HUES64 (cell line): ENCODE measurements at regions not wholly inside any gene's neighbourhood (a gene's known extent, or its start where the extent isn't known, plus 50 kb on each side); places are given as distances from the start of the nearest gene placed in this dataset.

ENCODE experiments used
- H3K27ac ChIP-seq: 2 replicates; pipeline ENCODE4 v1.7.0; 2013; ENCODE audit warnings: low read depth, low read length, inconsistent platforms
- H3K27me3 ChIP-seq: 2 replicates; pipeline ENCODE4 v1.6.1; 2013; ENCODE audit warnings: mild to moderate bottlenecking, low read length; ENCODE audit not compliant: insufficient read depth
- H3K36me3 ChIP-seq: 2 replicates; pipeline ENCODE4 v1.6.1; 2013; ENCODE audit warnings: mild to moderate bottlenecking, low read length; ENCODE audit not compliant: insufficient read depth
- H3K4me1 ChIP-seq: 2 replicates; pipeline ENCODE4 v1.6.1; 2013; ENCODE audit warnings: mild to moderate bottlenecking, low read length, moderate library complexity; ENCODE audit not compliant: insufficient read depth
- H3K4me3 ChIP-seq: 2 replicates; pipeline ENCODE4 v1.5.1; 2013; ENCODE audit warnings: mild to moderate bottlenecking, low read length, moderate library complexity
- H3K9ac ChIP-seq: 2 replicates; pipeline ENCODE4 v1.6.1; 2013; ENCODE audit warnings: mild to moderate bottlenecking, low read depth, low read length
- H3K9me3 ChIP-seq: 2 replicates; pipeline ENCODE4 v1.6.1; 2013; ENCODE audit warnings: low read depth, low read length; ENCODE audit not compliant: insufficient read depth
- WGBS: fragments of 150-250, 120-280 bp; methylation state at CpG from one replicate; pipeline ENCODE4 v1.1.7; 2013; ENCODE audit warnings: missing lambda C conversion rate; 5-methylcytosine and 5-hydroxymethylcytosine counted together

DNA sequence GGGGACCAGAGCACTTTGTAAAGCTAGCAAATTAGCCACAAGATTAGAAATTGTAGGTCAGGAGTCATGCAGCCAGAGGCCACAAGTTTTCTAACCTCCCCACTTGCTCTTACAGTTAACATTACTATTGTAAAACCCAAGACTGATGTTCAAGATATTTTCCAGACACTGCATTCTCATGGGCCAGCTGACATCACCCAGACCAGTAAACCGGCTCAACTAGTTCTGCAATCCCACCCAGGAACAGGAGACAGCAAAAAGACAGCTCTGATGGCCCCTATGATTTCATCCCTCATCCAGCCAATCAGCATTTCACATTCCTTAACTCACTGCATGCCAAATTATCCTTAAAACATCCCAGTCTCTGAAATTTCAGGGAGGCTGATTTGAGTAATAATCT, 178.5 kb downstream of the PRR20E start:
- no peak overlapping the region for H3K4me3 ChIP-seq
- WGBS = 87% methylated on average over 1 of the region's 1 CpG
- no peak overlapping the region for H3K27ac ChIP-seq
- no peaks in the 10 kb centered on the region for H3K27me3 ChIP-seq
- no peak overlapping the region for H3K9ac ChIP-seq
- H3K9me3 ChIP-seq = no peaks in the 10 kb centered on the region
- H3K36me3 ChIP-seq = no peaks in the 10 kb centered on the region
- H3K4me1 ChIP-seq = no peaks in the 10 kb centered on the region

GRCh38 chr13:57346786-57347185, 179.8 kb downstream of the PRR20E start:
- Histone ChIP-seq H3K9me3 (no peaks in the 10 kb centered on the region), H3K27ac (no peak overlapping the region), H3K9ac (no peak overlapping the region), H3K36me3 (no peaks in the 10 kb centered on the region), H3K4me3 (no peak overlapping the region), H3K27me3 (no peaks in the 10 kb centered on the region), H3K4me1 (no peaks in the 10 kb centered on the region)
- 97% methylated on average over 2 of the region's 2 CpGs for WGBS

DNA sequence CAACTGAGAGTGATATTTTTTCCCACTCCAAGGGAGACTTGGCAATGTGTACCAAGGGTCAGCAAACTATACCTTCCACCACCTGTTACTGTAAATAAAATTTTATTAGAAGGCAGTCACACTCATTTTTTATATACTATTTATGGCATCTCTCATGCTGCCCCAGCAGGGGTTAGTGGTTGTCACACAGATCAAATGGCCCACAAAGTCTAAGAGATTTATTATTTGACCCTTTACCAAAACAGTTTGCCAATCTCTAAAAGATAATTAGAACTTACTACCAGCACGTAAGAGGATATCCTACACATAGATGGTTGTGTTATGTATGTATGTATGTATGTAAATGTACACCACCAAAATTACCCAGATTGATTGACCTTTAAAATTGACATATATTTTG, 185.1 kb downstream of the PRR20E start:
- H3K9me3 ChIP-seq = no peaks in the 10 kb centered on the region
- H3K27ac ChIP-seq = no peak overlapping the region
- no CpG with 5 or more reads among the region's 1 CpG for WGBS
- no peaks in the 10 kb centered on the region for H3K27me3 ChIP-seq
- no peaks in the 10 kb centered on the region for H3K4me1 ChIP-seq
- no peak overlapping the region for H3K9ac ChIP-seq
- no peak overlapping the region for H3K4me3 ChIP-seq
- H3K36me3 ChIP-seq = no peaks in the 10 kb centered on the region

GRCh38 chr13:57353831-57354230, 186.8 kb downstream of the PRR20E start:
- no peak overlapping the region for H3K4me3 ChIP-seq
- no peaks in the 10 kb centered on the region for H3K9me3 ChIP-seq
- no peaks in the 10 kb centered on the region for H3K27me3 ChIP-seq
- no peaks in the 10 kb centered on the region for H3K36me3 ChIP-seq
- H3K27ac ChIP-seq = no peak overlapping the region
- no peak overlapping the region for H3K9ac ChIP-seq
- H3K4me1 ChIP-seq = no peaks in the 10 kb centered on the region
- WGBS = 86% methylated on average over 3 of the region's 3 CpGs

GRCh38 chr13:57375876-57376275, 208.9 kb downstream of the PRR20E start:
- H3K36me3 ChIP-seq = no peaks in the 10 kb centered on the region
- no peaks in the 10 kb centered on the region for H3K4me1 ChIP-seq
- no peaks in the 10 kb centered on the region for H3K27me3 ChIP-seq
- no peak overlapping the region for H3K9ac ChIP-seq
- WGBS = 90% methylated on average over 2 of the region's 2 CpGs
- no peak overlapping the region for H3K4me3 ChIP-seq
- no peaks in the 10 kb centered on the region for H3K9me3 ChIP-seq
- H3K27ac ChIP-seq = no peak overlapping the region

DNA sequence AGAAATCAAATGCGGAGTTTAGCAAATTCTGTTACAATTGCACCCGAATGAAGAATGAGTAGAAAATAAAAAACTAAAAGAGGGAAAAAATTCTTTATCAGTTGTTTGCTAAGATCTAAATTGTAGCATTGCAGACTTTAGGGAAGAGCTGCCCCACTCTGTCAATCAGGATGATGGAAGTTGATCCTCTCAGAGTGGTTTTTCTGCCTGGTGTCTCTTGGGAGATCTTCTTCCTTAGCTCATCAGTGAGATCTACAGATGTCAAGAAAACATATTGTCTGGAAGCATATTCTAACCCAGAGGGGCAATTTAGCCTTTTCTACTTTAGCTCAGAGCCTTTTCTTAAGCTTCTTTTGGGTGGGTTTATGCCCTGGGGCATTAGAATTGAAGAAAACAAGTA, 223.2 kb upstream of the PCDH17 start:
- H3K9ac ChIP-seq = no peak overlapping the region
- 98% methylated on average over 2 of the region's 2 CpGs for WGBS
- H3K9me3 ChIP-seq = no peaks in the 10 kb centered on the region
- no peaks in the 10 kb centered on the region for H3K27me3 ChIP-seq
- no peaks in the 10 kb centered on the region for H3K36me3 ChIP-seq
- no peak overlapping the region for H3K27ac ChIP-seq
- H3K4me1 ChIP-seq = 0 out of 2 replicates have a peak, but pooled peaks cover 5% of the 10 kb centered on the region
- no peak overlapping the region for H3K4me3 ChIP-seq

GRCh38 chr13:57409121-57409520, 222.4 kb upstream of the PCDH17 start:
- H3K4me1 ChIP-seq = 0 out of 2 replicates have a peak, but pooled peaks cover 5% of the 10 kb centered on the region
- no peaks in the 10 kb centered on the region for H3K36me3 ChIP-seq
- H3K4me3 ChIP-seq = no peak overlapping the region
- H3K27ac ChIP-seq = no peak overlapping the region
- H3K9ac ChIP-seq = no peak overlapping the region
- no peaks in the 10 kb centered on the region for H3K27me3 ChIP-seq
- H3K9me3 ChIP-seq = no peaks in the 10 kb centered on the region

GRCh38 chr13:57409656-57410055, 221.9 kb upstream of the PCDH17 start:
- Histone ChIP-seq H3K27me3 (no peaks in the 10 kb centered on the region), H3K4me3 (no peak overlapping the region), H3K9me3 (no peaks in the 10 kb centered on the region), H3K27ac (no peak overlapping the region), H3K9ac (no peak overlapping the region), H3K36me3 (no peaks in the 10 kb centered on the region), H3K4me1 (0 out of 2 replicates have a peak, but pooled peaks cover 5% of the 10 kb centered on the region)
- 79% methylated on average over 1 of the region's 1 CpG for WGBS

- Histone ChIP-seq H3K4me3 (no peak overlapping the region), H3K27ac (no peak overlapping the region), H3K36me3 (no peaks in the 10 kb centered on the region), H3K27me3 (no peaks in the 10 kb centered on the region), H3K4me1 (peaks cover 14% of the 10 kb centered on the region; the same call in 1 of the 2 replicates), H3K9ac (no peak overlapping the region), H3K9me3 (no peaks in the 10 kb centered on the region)
- 93% methylated on average over 6 of the region's 6 CpGs for WGBS
These were observed 213.4 kb upstream of the PCDH17 start for GRCh38 chr13:57418067-57418677.

GRCh38 chr13:57424379-57424778, 207.2 kb upstream of the PCDH17 start:
- 94% methylated on average over 1 of the region's 1 CpG for WGBS
- no peak overlapping the region for H3K27ac ChIP-seq

DNA sequence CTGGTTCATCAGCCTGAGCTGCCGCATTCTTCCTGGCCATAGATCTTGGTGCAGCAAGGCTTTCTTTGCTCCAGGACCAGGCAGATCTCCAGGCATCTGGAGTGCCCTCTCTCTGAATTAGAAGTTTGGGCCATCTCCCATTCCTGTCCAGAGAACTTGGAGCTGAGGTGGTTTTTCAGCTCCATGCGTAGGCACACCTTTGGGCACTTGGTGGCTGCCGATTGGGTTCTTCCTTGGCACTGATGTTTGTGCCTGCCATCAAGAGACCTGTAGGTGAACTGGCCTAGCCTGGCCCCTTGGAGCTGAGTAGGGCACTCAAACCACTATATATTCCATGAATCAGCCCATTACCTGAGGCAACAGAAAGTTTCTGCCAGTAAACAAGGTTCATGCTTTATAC, 206.0 kb upstream of the PCDH17 start:
- Histone ChIP-seq H3K9me3 (0 out of 2 replicates have a peak, but pooled peaks cover 3% of the 10 kb centered on the region), H3K4me1 (no peaks in the 10 kb centered on the region), H3K36me3 (no peaks in the 10 kb centered on the region), H3K4me3 (no peak overlapping the region), H3K9ac (no peak overlapping the region), H3K27ac (no peak overlapping the region), H3K27me3 (no peaks in the 10 kb centered on the region)
- 96% methylated on average over 3 of the region's 3 CpGs for WGBS

More at GRCh38 chr13:57424379-57424778, 207.2 kb upstream of the PCDH17 start:
- H3K9ac ChIP-seq = no peak overlapping the region
- no peaks in the 10 kb centered on the region for H3K27me3 ChIP-seq
- H3K9me3 ChIP-seq = 0 out of 2 replicates have a peak, but pooled peaks cover 3% of the 10 kb centered on the region
- no peaks in the 10 kb centered on the region for H3K36me3 ChIP-seq
- no peak overlapping the region for H3K4me3 ChIP-seq
- no peaks in the 10 kb centered on the region for H3K4me1 ChIP-seq

- Histone ChIP-seq H3K4me3 (no peak overlapping the region), H3K9ac (no peak overlapping the region), H3K4me1 (no peaks in the 10 kb centered on the region), H3K27me3 (no peaks in the 10 kb centered on the region), H3K9me3 (no peaks in the 10 kb centered on the region), H3K27ac (no peak overlapping the region), H3K36me3 (no peaks in the 10 kb centered on the region)
- WGBS = 86% methylated on average over 2 of the region's 2 CpGs
These were observed 194.0 kb upstream of the PCDH17 start for GRCh38 chr13:57437587-57437986.
